SK-N-MC (cell line): ENCODE measurements at regions not wholly inside any gene's neighbourhood (a gene's known extent, or its start where the extent isn't known, plus 50 kb on each side); places are given as distances from the start of the nearest gene placed in this dataset.
"Not testable (repeated sequence)": the region's sequence is repeated elsewhere in the genome, so short reads cannot be mapped to it uniquely, and the experiment has no call there.

ENCODE experiments used
- DNase-seq: peaks from one replicate; pipeline ENCODE4 v3.0.0-alpha.2; 2011; ENCODE audit warnings: low read depth, low spot score
- H3K27ac ChIP-seq: fragments of 200-600 bp; sonication (generic); 2 replicates; pipeline ENCODE4 v1.5.1; 2016; ENCODE audit warnings: mixed run types
- H3K36me3 ChIP-seq: fragments of 200-600 bp; sonication (generic); 2 replicates; pipeline ENCODE4 v1.6.1; 2017; ENCODE audit warnings: antibody characterized with exemption, low read length, mixed read lengths; ENCODE audit not compliant: insufficient read depth
- H3K4me3 ChIP-seq: fragments of 200-600 bp; sonication (generic); 2 replicates; pipeline ENCODE4 v1.5.1; 2016
- H3K9ac ChIP-seq: fragments of 200-600 bp; sonication (generic); 2 replicates; pipeline ENCODE4 v1.8.0; 2017; ENCODE audit warnings: mixed run types, mixed read lengths; ENCODE audit not compliant: insufficient read length
- H3K9me3 ChIP-seq: fragments of 200-600 bp; sonication (generic); 2 replicates; pipeline ENCODE4 v1.6.1; 2017; ENCODE audit warnings: low read depth, mild to moderate bottlenecking, antibody characterized with exemption, low read length, moderate library complexity, mixed read lengths
- EZH2 ChIP-seq: fragments of 200-600 bp; sonication (generic); IDR thresholded peaks from one replicate; pipeline ENCODE4 v1.6.1; 2017; ENCODE audit warnings: antibody characterized with exemption
- FOXP2 ChIP-seq: optimal IDR thresholded peaks from 2 replicates; pipeline ENCODE3; 2011; ENCODE audit warnings: mild to moderate bottlenecking, moderate library complexity; ENCODE audit not compliant: insufficient read depth; ENCODE audit errors: extremely low read length, control extremely low read depth
- POLR2AphosphoS5 ChIP-seq: IDR thresholded peaks from 2 replicates; pipeline ENCODE4 v1.6.1; 2012; ENCODE audit warnings: mild to moderate bottlenecking, low read depth, low read length, borderline replicate concordance

DNA sequence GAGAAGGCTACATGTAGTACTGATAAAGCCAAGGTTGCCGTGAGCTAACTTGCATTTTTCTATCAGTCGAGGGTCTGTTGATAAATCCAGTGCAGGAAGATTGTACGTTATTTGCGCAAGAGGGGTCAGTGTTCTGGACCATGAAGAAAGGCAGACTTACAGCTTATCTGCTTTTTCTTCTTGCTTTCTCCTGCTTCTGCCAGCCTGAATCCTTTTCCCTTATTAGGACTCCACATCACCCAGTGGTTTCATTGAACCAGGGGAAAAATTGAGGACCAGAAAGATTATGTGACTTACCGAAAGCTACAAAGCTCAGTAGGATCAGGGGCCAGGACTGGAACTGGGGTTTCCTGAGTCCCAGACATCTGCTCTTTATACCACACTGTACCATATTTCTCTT lies 534.6 kb upstream of the BRINP1 start:
- Histone ChIP-seq H3K9ac (no peak overlapping the region), H3K27ac (no peak overlapping the region), H3K4me3 (no peak overlapping the region), H3K9me3 (no peaks in the 10 kb centered on the region), H3K36me3 (no peaks in the 10 kb centered on the region)
- TF ChIP-seq POLR2AphosphoS5, result no peak
- no peak for TF ChIP-seq EZH2
- no peak for TF ChIP-seq FOXP2
- no peak for DNase-seq

DNA sequence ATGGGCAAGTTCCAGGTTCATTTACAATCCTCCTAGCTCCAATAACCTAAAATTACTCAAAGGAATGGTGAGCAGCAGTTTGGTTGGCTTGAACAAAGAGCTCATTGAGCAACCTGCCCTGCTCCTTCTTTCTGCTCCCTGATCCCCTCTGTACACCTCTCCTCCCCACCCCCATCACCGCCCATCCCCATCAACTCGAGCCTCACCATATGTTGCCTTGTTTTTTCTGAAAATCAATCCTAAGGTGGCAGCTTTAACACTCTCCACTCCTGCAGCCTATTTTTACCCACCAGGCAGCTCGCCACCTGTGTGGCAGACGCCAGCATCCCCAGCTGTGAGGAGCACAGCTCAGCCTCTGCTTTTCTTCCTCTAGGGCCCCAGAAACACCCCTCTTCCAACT lies 533.4 kb upstream of the BRINP1 start:
- TF ChIP-seq EZH2, result no peak
- TF ChIP-seq FOXP2, result no peak
- no peak for TF ChIP-seq POLR2AphosphoS5
- no peaks in the 10 kb centered on the region for H3K36me3 ChIP-seq
- no peak overlapping the region for H3K4me3 ChIP-seq
- H3K9ac ChIP-seq, result no peak overlapping the region
- no peak for DNase-seq
- H3K9me3 ChIP-seq, result no peaks in the 10 kb centered on the region
- H3K27ac ChIP-seq, result no peak overlapping the region

DNA sequence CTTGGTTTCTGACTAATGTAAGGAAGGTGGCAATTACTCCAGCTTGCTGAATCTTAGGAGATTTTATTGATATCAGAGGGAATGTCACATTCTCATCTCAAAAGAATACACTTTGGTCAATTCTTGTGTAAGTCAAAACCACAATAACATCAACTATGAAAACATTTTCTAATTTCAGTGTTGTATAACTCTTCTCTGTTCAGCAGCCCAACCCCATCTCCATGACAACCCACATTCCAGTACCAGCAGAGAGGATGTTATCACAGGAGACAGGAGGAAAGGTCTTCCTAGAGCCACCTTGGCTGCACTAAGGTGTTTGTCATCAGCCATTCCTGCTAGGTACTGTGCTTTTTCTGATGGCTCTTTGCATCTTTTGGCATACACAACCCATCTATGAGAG lies 529.1 kb upstream of the BRINP1 start:
- TF ChIP-seq POLR2AphosphoS5 (no peak), FOXP2 (no peak), EZH2 (no peak)
- DNase-seq, result no peak
- Histone ChIP-seq H3K4me3 (no peak overlapping the region), H3K36me3 (no peaks in the 10 kb centered on the region), H3K9ac (no peak overlapping the region), H3K27ac (no peak overlapping the region), H3K9me3 (no peaks in the 10 kb centered on the region)

DNA sequence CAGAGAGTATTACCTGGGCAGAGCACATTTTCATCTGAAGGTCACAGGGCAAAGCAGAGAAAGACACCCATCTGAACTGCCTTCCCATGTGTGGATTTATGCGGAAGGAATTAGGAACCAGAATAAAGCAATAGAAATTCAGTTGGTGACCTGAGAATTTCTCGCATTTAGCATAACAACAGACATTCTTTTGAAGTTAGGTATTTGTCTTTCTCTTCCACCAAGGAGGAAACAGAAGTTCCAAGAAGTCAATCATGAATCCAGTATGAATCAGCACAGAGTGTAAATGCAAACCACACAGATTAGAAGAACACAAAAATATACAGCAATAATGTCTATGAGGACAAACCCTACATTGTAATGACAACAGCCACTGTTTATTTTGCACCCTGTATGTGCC lies 515.2 kb upstream of the BRINP1 start:
- DNase-seq, result no peak
- Histone ChIP-seq H3K27ac (no peak overlapping the region), H3K9me3 (no peaks in the 10 kb centered on the region), H3K9ac (no peak overlapping the region), H3K36me3 (no peaks in the 10 kb centered on the region), H3K4me3 (no peak overlapping the region)
- TF ChIP-seq POLR2AphosphoS5, result no peak
- TF ChIP-seq FOXP2, result no peak
- TF ChIP-seq EZH2, result no peak

DNA sequence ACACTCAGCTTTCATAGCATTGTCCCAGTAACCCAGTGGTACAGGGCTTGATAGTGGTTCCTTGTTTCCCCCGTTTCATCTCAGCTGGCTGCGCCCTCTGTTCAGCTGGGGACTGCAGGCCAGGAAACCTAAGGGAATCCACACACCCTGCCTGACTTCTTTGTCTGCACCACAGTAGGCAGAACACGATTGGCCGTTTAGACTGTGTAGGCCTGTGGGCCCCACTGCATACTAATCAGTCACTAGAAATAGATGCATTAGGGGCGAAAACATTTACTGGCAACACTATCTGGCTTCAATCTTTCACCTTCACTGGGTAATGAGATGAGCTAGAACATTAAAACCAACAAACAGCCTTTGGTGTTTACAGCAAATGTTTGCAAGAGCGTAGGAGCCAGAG lies 512.7 kb upstream of the BRINP1 start:
- DNase-seq, result no peak
- H3K36me3 ChIP-seq, result no peaks in the 10 kb centered on the region
- no peak overlapping the region for H3K9ac ChIP-seq
- TF ChIP-seq POLR2AphosphoS5 (no peak), EZH2 (no peak), FOXP2 (no peak)
- H3K9me3 ChIP-seq, result no peaks in the 10 kb centered on the region
- no peak overlapping the region for H3K27ac ChIP-seq
- no peak overlapping the region for H3K4me3 ChIP-seq

DNA sequence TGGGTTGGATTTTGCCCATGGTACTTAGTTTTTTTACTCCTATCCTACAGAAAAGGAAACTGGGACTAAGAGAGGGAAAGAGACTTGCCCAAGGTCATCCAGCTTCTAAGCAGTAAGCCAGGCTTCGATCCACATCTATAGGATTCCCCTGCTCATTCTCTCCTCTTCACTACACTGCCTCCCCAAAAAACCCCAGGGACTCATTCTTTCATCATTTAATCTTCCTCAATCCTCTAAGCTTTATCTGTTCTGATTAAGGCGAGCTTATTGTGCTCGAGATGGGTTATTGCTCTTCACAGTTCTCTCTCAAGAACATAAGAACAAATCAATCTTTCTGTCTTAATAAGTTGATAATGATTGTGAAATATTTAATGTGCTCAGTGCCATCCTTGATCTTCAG lies 511.1 kb upstream of the BRINP1 start:
- no peaks in the 10 kb centered on the region for H3K9me3 ChIP-seq
- no peak overlapping the region for H3K4me3 ChIP-seq
- H3K36me3 ChIP-seq, result no peaks in the 10 kb centered on the region
- no peak overlapping the region for H3K9ac ChIP-seq
- no peak overlapping the region for H3K27ac ChIP-seq
- no peak for DNase-seq
- TF ChIP-seq FOXP2 (no peak), POLR2AphosphoS5 (no peak), EZH2 (no peak)

DNA sequence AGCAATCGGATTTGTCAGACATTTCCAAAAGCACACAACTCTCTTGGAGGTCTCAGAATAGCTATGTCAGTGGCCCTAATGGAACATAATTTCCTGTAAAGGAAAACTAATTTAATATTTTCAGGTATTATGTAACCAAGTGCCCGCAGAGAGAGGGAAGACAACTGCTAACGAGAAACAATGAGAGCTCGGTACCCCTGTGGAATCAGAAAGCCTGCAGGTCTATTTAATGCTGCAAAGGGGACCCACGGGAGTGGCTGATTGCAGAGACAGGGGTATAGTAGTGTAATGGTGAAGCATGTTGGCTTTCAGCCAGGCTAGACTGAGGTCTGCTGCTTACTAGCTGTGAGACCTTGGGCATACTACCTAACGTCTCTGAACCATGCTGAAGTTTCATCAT lies 508.1 kb upstream of the BRINP1 start:
- H3K9me3 ChIP-seq, result no peaks in the 10 kb centered on the region
- no peak overlapping the region for H3K4me3 ChIP-seq
- DNase-seq, result no peak
- TF ChIP-seq EZH2 (no peak), POLR2AphosphoS5 (no peak), FOXP2 (no peak)
- no peak overlapping the region for H3K27ac ChIP-seq
- H3K36me3 ChIP-seq, result no peaks in the 10 kb centered on the region
- no peak overlapping the region for H3K9ac ChIP-seq

DNA sequence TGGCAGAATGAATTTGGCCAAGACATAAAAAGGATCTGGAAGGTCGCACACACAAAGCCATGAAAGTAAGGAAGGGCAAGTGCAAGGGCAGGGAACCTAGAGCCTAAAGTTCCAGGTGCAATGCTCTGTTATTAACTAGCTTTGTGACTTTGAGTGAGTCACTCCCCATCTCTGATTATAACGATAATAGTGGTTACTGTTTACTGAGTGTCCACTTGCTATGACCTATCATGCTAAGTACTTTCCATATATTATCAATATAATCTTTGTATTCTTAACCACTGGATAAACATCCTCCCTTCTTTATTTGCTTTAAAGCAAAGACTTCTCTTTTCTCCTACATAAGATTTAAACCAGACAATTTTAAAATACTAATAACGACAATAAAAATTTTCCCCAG lies 504.6 kb upstream of the BRINP1 start:
- DNase-seq, result no peak
- Histone ChIP-seq H3K36me3 (no peaks in the 10 kb centered on the region), H3K4me3 (no peak overlapping the region), H3K9me3 (no peaks in the 10 kb centered on the region), H3K9ac (no peak overlapping the region), H3K27ac (no peak overlapping the region)
- TF ChIP-seq FOXP2 (no peak), POLR2AphosphoS5 (no peak), EZH2 (no peak)

DNA sequence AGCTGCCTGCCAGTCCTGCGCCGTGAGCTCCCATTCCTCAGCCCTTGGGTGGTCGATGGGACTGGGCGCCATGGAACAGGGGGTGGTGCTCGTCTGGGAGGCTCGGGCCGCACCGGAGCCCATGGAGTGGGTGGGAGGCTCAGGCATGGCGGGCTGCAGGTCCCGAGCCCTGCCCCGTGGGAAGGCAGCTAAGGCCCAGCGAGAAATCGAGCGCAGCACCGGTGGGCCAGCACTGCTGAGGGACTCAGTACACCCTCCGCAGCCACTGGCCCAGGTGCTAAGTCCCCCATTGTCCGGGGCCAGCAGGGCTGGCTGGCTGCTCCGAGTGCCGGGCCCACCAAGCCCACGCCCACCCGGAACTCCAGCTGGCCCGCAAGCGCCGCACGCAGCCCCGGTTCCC lies 501.0 kb upstream of the BRINP1 start:
- not testable (repeated sequence) for H3K9ac ChIP-seq, H3K9me3 ChIP-seq, H3K27ac ChIP-seq, DNase-seq, H3K36me3 ChIP-seq, H3K4me3 ChIP-seq
